ENCODE measurements at regions not wholly inside any gene's neighbourhood (a gene's known extent, or its start where the extent isn't known, plus 50 kb on each side); places are given as distances from the start of the nearest gene placed in this dataset.
A peak's percentile ranks its signal among the peaks of the same experiment; 100 is the strongest.
"Not testable (repeated sequence)": the region's sequence is repeated elsewhere in the genome, so short reads cannot be mapped to it uniquely, and the experiment has no call there.

DNA sequence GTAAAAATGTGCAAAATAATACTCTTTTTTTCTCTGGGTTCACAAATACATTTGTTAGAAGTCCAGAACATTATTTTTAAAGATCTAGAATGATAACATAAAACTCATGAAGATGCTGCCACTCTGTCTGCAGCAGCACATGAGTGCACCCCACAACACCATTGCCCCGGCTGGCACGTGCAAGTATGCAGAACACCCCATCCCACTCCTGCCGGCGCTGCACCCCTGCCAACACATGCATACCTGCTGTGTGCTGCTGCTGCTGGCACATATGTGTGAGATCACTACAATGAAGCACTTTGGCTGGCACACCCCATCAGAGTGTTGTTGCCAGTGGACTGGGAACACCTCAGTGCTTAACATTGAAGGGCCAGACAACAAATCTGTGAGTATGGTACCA lies 129.1 kb downstream of the CCT8L2 start:
- H3K36me3 ChIP-seq; H3K4me1 ChIP-seq (replicated peaks); H3K27me3 ChIP-seq (replicated peaks; ENCODE audit: insufficient read depth); H3K27ac ChIP-seq; intact Hi-C loops (cut with DNase I); DNase-seq (ENCODE audit: low spot score); H3K4me3 ChIP-seq; H3K9me3 ChIP-seq: not testable (repeated sequence)
- 93% methylated on average over 4 of the region's 4 CpGs for WGBS

DNA sequence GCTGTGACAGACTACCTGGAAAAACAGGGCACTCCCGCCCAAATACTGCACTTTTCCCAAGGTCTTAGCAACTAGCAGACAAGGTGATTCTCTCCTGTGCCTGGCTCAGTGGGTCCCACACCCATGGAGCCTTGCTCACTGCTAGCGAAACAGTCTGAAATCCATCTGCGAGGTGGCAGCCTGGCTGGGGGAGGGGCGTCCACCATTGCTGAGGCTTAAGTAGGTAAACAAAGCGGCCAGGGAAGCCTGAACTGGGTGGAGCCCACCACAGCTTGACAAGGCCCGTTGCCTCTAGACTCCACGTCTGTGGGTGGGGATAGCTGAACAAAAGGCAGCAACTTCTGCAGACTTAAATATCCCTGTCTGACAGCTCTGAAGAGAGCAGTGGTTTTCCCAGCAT lies 145.2 kb downstream of the CCT8L2 start:
- DNase-seq (ENCODE audit: low spot score); H3K9me3 ChIP-seq; H3K36me3 ChIP-seq; H3K27ac ChIP-seq; H3K4me3 ChIP-seq; H3K4me1 ChIP-seq (replicated peaks); intact Hi-C loops (cut with DNase I); H3K27me3 ChIP-seq (replicated peaks; ENCODE audit: insufficient read depth): not testable (repeated sequence)
- 47% methylated on average over 7 of the region's 7 CpGs for WGBS

GRCh38 chr22:16446755-16447440 lies 145.7 kb downstream of the CCT8L2 start:
- H3K27me3 ChIP-seq (replicated peaks; ENCODE audit: insufficient read depth); H3K4me3 ChIP-seq; H3K4me1 ChIP-seq (replicated peaks); H3K27ac ChIP-seq; intact Hi-C loops (cut with DNase I); H3K9me3 ChIP-seq; H3K36me3 ChIP-seq; DNase-seq (ENCODE audit: low spot score): not testable (repeated sequence)
- 64% methylated on average over 6 of the region's 6 CpGs for WGBS

DNA sequence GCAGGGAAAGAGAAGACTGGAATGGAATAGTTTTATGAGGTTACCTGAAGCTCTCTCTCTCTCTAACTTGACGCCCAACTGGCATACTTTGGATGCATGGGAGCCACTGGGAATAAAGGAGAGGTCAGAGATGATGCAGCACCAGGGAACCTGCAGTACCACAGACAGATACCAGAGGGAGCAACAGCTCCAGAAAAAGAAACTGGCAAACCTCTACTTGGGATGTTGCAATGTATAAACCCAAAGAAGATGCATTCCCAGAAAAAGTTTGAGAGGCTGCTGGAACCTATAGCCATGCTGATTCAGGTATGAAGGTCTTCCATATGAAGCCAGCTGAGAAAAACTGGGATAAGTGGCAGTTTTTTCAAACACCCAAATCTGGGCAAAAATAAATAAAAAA lies 151.6 kb downstream of the CCT8L2 start:
- H3K4me1 ChIP-seq (replicated peaks); H3K27me3 ChIP-seq (replicated peaks; ENCODE audit: insufficient read depth); H3K36me3 ChIP-seq; H3K27ac ChIP-seq; intact Hi-C loops (cut with DNase I); H3K4me3 ChIP-seq; H3K9me3 ChIP-seq; DNase-seq (ENCODE audit: low spot score): not testable (repeated sequence)
- peak in 1 of 4 experiments; percentile 29 for TF ChIP-seq CTCF (IDR thresholded peaks at IDR 0.05)
- WGBS, result 18% methylated on average over 1 of the region's 1 CpG

DNA sequence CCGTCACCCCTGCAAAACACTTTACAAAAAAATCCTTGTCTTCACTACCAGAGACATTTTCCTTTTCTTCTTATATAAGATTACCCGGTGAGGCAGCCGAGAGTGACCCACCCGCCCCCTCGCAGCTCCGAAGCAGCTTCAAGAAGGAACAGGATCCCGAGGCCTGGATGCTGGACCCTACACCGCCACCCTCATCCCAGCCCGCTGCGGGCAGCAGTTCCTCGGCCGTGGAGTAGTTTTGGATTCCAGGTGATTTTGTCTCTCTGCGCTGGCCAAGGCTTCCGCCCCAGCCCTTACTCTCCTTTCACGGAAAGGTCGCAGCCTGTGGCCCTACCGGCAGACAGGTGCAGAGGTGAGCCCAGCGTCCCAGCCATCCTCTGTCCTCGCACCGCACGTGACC lies 169.1 kb downstream of the CCT8L2 start:
- intact Hi-C loops (cut with DNase I), result not testable (repeated sequence)

GRCh38 chr22:16417498-16417897 lies 175.1 kb downstream of the CCT8L2 start:
- intact Hi-C loops (cut with DNase I); H3K9me3 ChIP-seq; DNase-seq (ENCODE audit: low spot score); H3K27me3 ChIP-seq (replicated peaks; ENCODE audit: insufficient read depth); H3K4me1 ChIP-seq (replicated peaks); H3K36me3 ChIP-seq; H3K4me3 ChIP-seq; H3K27ac ChIP-seq: not testable (repeated sequence)
- 48% methylated on average over 3 of the region's 3 CpGs for WGBS

More for the DNA sequence above, 169.1 kb downstream of the CCT8L2 start:
- H3K9me3 ChIP-seq; H3K36me3 ChIP-seq; H3K27me3 ChIP-seq (replicated peaks; ENCODE audit: insufficient read depth); H3K4me1 ChIP-seq (replicated peaks); DNase-seq (ENCODE audit: low spot score); H3K27ac ChIP-seq; H3K4me3 ChIP-seq: not testable (repeated sequence)
- WGBS, result 83% methylated on average over 21 of the region's 21 CpGs

- 79% methylated on average over 7 of the region's 7 CpGs for WGBS
- intact Hi-C loops (cut with DNase I); H3K36me3 ChIP-seq: not testable (repeated sequence)
These were observed 188.0 kb downstream of the CCT8L2 start for GRCh38 chr22:16404639-16405038.

GRCh38 chr22:16403661-16404060 lies 188.9 kb downstream of the CCT8L2 start:
- WGBS, result 75% methylated on average over 19 of the region's 20 CpGs
- H3K4me3 ChIP-seq; H3K27me3 ChIP-seq (replicated peaks; ENCODE audit: insufficient read depth); H3K27ac ChIP-seq; intact Hi-C loops (cut with DNase I); H3K36me3 ChIP-seq; H3K9me3 ChIP-seq; H3K4me1 ChIP-seq (replicated peaks); DNase-seq (ENCODE audit: low spot score): not testable (repeated sequence)

More at GRCh38 chr22:16404639-16405038, 188.0 kb downstream of the CCT8L2 start:
- not testable (repeated sequence) for H3K27ac ChIP-seq; H3K4me3 ChIP-seq; H3K4me1 ChIP-seq (replicated peaks); DNase-seq (ENCODE audit: low spot score); H3K9me3 ChIP-seq; H3K27me3 ChIP-seq (replicated peaks; ENCODE audit: insufficient read depth)

GRCh38 chr22:16402874-16403399 lies 189.7 kb downstream of the CCT8L2 start:
- H3K4me1 ChIP-seq (replicated peaks); H3K4me3 ChIP-seq; intact Hi-C loops (cut with DNase I); H3K36me3 ChIP-seq; DNase-seq (ENCODE audit: low spot score); H3K27me3 ChIP-seq (replicated peaks; ENCODE audit: insufficient read depth); H3K9me3 ChIP-seq; H3K27ac ChIP-seq: not testable (repeated sequence)
- 57% methylated on average over 6 of the region's 6 CpGs for WGBS

GRCh38 chr22:16393476-16393875 lies 199.1 kb downstream of the CCT8L2 start:
- H3K27me3 ChIP-seq (replicated peaks; ENCODE audit: insufficient read depth); H3K9me3 ChIP-seq; DNase-seq (ENCODE audit: low spot score); H3K4me3 ChIP-seq; H3K36me3 ChIP-seq; intact Hi-C loops (cut with DNase I); H3K27ac ChIP-seq; H3K4me1 ChIP-seq (replicated peaks): not testable (repeated sequence)
- WGBS, result 72% methylated on average over 2 of the region's 2 CpGs

DNA sequence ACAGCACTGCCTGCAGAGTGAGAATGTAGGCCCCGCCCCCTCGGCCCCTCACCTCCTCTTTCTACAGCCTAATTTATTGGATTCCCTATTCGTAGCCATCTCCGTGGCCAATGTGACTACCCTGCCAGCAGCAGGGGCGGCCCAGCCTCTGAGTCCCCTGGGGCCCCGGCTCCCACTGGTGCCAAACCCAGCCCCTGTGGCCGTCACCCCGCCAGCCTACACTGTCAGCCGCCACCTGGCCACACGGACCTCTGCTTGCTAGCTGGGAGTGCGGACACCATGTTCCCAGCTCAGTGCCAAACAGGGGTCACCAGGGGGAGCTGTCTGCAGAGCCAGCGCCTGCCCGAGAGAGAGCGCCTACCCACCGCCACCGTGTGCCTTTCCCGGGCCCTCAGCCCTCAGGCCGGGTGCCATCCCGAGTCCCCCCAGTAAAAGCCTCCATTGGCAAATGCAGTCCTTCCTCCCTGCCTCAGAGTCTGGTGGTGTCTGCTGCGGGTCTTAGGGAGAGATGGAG lies 201.1 kb downstream of the CCT8L2 start:
- H3K27ac ChIP-seq; H3K36me3 ChIP-seq; H3K4me1 ChIP-seq (replicated peaks); DNase-seq (ENCODE audit: low spot score); H3K9me3 ChIP-seq; H3K4me3 ChIP-seq; H3K27me3 ChIP-seq (replicated peaks; ENCODE audit: insufficient read depth); intact Hi-C loops (cut with DNase I): not testable (repeated sequence)
- WGBS, result 71% methylated on average over 20 of the region's 20 CpGs

All from prostate gland (tissue), 2 donors.